OCI-LY7 (cell line): ENCODE measurements at regions not wholly inside any gene's neighbourhood (a gene's known extent, or its start where the extent isn't known, plus 50 kb on each side); places are given as distances from the start of the nearest gene placed in this dataset.

Source experiments
- BruUV-seq: library from RNA; stranded (reverse); fragments of 400-500 nt; replicated peaks from 2 replicates; lab custom pipeline; 2021; lab: Mats Ljungman, UMichigan
- CTCF ChIA-PET: fragments of 300-600 bp; sonication (Branson Sonifier 250); formaldehyde crosslinking; loops from one replicate; lab custom pipeline; 2022; ENCODE audit warnings: antibody characterized with exemption; ENCODE audit not compliant: unreplicated experiment; lab: Charles Lee
- POLR2A ChIA-PET: fragments of 300-600 bp; sonication (Branson Sonifier 250); formaldehyde crosslinking; loops from one replicate; lab custom pipeline; 2022; ENCODE audit warnings: antibody characterized with exemption; lab: Charles Lee
- DNase-seq: peaks from one replicate; pipeline ENCODE4 v3.0.0-alpha.2; 2015; ENCODE audit warnings: low spot score
- H2AFZ ChIP-seq: fragments of 200-600 bp; sonication (generic), shearing (Covaris generic); 2 replicates; pipeline ENCODE4 v1.6.1; 2014; ENCODE audit warnings: mild to moderate bottlenecking, antibody characterized with exemption, low read length, moderate library complexity
- H3K27ac ChIP-seq: fragments of 200-600 bp; sonication (generic); 2 replicates; pipeline ENCODE4 v1.5.1; 2014; ENCODE audit warnings: mixed run types, low read depth, mild to moderate bottlenecking, moderate library complexity, low read length, inconsistent platforms; ENCODE audit not compliant: poor library complexity, severe bottlenecking
- H3K36me3 ChIP-seq: fragments of 200-600 bp; sonication (generic); 2 replicates; pipeline ENCODE4 v1.6.1; 2014; ENCODE audit warnings: mild to moderate bottlenecking, antibody characterized with exemption, low read length, moderate library complexity, mixed read lengths; ENCODE audit not compliant: insufficient read depth
- H3K4me1 ChIP-seq: fragments of 200-600 bp; sonication (generic); 2 replicates; pipeline ENCODE4 v1.5.1; 2014; ENCODE audit warnings: mild to moderate bottlenecking, low read length; ENCODE audit not compliant: insufficient read depth, poor library complexity, severe bottlenecking
- H3K4me2 ChIP-seq: fragments of 200-600 bp; sonication (generic); 2 replicates; pipeline ENCODE4 v1.6.1; 2014; ENCODE audit warnings: mild to moderate bottlenecking, low read length
- H3K4me3 ChIP-seq: fragments of 200-600 bp; sonication (generic); 2 replicates; pipeline ENCODE4 v1.5.1; 2014; ENCODE audit warnings: mild to moderate bottlenecking, low read depth, low read length; ENCODE audit not compliant: poor library complexity, severe bottlenecking
- H3K79me2 ChIP-seq: fragments of 200-600 bp; sonication (generic); 2 replicates; pipeline ENCODE4 v1.6.1; 2016; ENCODE audit warnings: low read depth, mild to moderate bottlenecking, low read length, moderate library complexity, mixed read lengths; ENCODE audit not compliant: insufficient read depth
- H3K9me2 ChIP-seq: fragments of 200-600 bp; sonication (generic); 2 replicates; pipeline ENCODE4 v1.6.1; 2016; ENCODE audit warnings: mild to moderate bottlenecking, low read length, mixed read lengths; ENCODE audit not compliant: insufficient read depth
- H3K9me3 ChIP-seq: fragments of 200-600 bp; sonication (generic); 2 replicates; pipeline ENCODE4 v1.6.1; 2014; ENCODE audit warnings: mild to moderate bottlenecking, mixed run types, low read length, mixed read lengths
- H4K20me1 ChIP-seq: fragments of 200-600 bp; sonication (generic); 2 replicates; pipeline ENCODE4 v1.6.1; 2014; ENCODE audit warnings: mild to moderate bottlenecking, antibody characterized with exemption, low read length, moderate library complexity, mixed read lengths; ENCODE audit not compliant: insufficient read depth
- CTCF ChIP-seq: fragments of 200-600 bp; sonication (generic); conservative IDR thresholded peaks from 2 replicates; pipeline ENCODE4 v1.5.1; 2014; ENCODE audit warnings: mild to moderate bottlenecking, antibody characterized with exemption, low read length, moderate library complexity, mixed read lengths
- EZH2phosphoT487 ChIP-seq: fragments of 200-600 bp; sonication (generic); IDR thresholded peaks from 2 replicates; pipeline ENCODE4 v1.6.1; 2018; ENCODE audit warnings: low read depth, borderline replicate concordance, mild to moderate bottlenecking, mixed run types, antibody characterized with exemption, low read length, moderate library complexity, mixed read lengths
- intact Hi-C: fragments of 100-400 bp; cut with micrococcal nuclease; formaldehyde crosslinking; loops from one replicate; pipeline ENCODE4 v1.10.0; 2022; ENCODE audit not compliant: unreplicated experiment

DNA sequence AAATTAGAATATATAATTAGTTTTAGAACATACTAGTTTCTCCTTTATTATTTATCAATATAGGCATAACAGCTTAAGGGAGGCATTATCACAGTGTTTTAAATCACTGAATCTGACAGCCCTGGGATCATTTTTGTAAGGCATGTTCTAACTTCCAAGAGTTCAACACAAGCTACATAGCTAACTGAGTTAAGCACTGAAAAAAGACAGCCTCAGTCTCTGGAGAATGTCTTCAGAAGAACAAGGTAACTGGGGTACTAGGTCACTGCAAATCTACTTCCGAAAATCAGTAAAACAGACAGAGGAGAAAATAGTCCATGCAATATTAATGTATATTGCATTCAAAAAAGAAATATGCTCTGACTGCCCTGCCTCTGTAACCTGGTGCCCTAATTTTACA, 502.1 kb downstream of the RFC3 start:
- Histone ChIP-seq H4K20me1 (no peaks in the 10 kb centered on the region), H3K9me2 (no peaks in the 10 kb centered on the region), H3K9me3 (no peaks in the 10 kb centered on the region), H3K4me3 (no peak overlapping the region), H3K4me2 (no peak overlapping the region), H2AFZ (no peak overlapping the region), H3K27ac (no peak overlapping the region), H3K36me3 (no peaks in the 10 kb centered on the region), H3K79me2 (no peaks in the 10 kb centered on the region), H3K4me1 (no peaks in the 10 kb centered on the region)
- ChIA-PET CTCF (no interaction called here), POLR2A (interaction anchor here (0.7 to 1.0 kb wide), 2 partner anchors 10 to 28 kb away, joined by 3 read pairs; no protein-coding TSS in a partner anchor)
- TF ChIP-seq CTCF (no peak), EZH2phosphoT487 (no peak)
- no peak for DNase-seq
- intact Hi-C loops = no loop called here
- no TSS peak for BruUV-seq

DNA sequence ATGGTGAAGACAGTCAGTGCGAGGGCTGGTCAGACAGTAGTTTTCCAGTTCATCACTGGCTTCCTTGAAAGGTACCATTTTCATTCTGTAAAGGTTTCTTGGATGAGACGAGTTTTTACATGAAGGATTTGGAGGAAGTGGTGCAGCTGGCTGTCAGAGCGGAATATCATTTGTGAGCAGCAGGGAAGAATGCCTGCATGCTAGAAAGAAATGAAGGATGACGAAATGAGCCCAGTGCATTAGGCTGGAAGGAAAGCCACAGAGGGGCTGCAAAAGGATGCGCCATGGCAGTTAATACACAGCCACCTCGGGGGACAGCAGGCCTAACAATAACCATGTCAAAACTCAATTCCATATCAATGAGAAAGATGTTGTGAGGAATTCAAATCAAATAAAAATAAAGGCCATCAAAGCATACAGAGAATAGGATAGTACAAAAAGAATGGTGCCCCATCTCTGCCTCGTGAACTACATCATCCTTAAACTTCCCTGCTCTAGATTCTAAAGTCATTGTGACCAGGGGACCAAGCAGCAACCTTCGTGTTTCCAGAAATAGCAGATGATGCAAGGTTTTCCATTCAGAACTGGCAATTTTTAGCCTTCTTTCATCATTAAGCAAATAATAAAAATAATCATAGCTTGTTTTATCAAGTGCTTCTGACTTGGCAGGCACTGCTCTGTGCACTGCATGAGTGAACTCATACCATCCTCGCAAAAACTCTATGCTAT, 504.2 kb downstream of the RFC3 start:
- DNase-seq = no peak
- no peak overlapping the region for H3K27ac ChIP-seq
- H3K4me1 ChIP-seq = no peaks in the 10 kb centered on the region
- no peak overlapping the region for H3K4me3 ChIP-seq
- ChIA-PET CTCF (no interaction called here), POLR2A (no interaction called here)
- no peaks in the 10 kb centered on the region for H3K36me3 ChIP-seq
- H4K20me1 ChIP-seq = no peaks in the 10 kb centered on the region
- no peaks in the 10 kb centered on the region for H3K79me2 ChIP-seq
- no peak for TF ChIP-seq CTCF
- no peak for TF ChIP-seq EZH2phosphoT487
- intact Hi-C loops = no loop called here
- no peak overlapping the region for H2AFZ ChIP-seq
- BruUV-seq = no TSS peak
- no peaks in the 10 kb centered on the region for H3K9me2 ChIP-seq
- no peaks in the 10 kb centered on the region for H3K9me3 ChIP-seq
- H3K4me2 ChIP-seq = no peak overlapping the region

DNA sequence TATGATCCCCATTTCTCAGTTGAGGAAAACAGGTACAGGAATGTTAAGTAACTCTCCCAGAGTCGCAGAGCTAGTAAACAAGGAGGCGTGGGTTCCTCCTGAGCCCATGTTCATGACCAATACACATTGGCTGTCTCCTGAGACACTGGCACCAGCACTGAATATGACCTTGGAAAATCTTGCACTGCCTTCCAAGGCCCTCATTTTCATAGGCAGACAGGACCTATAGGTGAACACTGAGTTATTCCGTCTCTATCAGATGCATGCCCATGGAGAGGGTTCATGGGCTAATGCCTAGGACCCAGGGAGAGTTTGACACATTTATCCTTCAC, 504.8 kb downstream of the RFC3 start:
- Histone ChIP-seq H3K4me1 (no peaks in the 10 kb centered on the region), H3K9me3 (no peaks in the 10 kb centered on the region), H3K9me2 (no peaks in the 10 kb centered on the region), H3K36me3 (no peaks in the 10 kb centered on the region), H3K4me3 (no peak overlapping the region), H3K79me2 (no peaks in the 10 kb centered on the region), H2AFZ (no peak overlapping the region), H3K27ac (no peak overlapping the region), H3K4me2 (no peak overlapping the region), H4K20me1 (no peaks in the 10 kb centered on the region)
- intact Hi-C loops = no loop called here
- ChIA-PET POLR2A (no interaction called here), CTCF (no interaction called here)
- TF ChIP-seq EZH2phosphoT487 (no peak), CTCF (no peak)
- BruUV-seq = no TSS peak
- no peak for DNase-seq
